Activated naive CD8-positive, alpha-beta T cell treated with anti-CD3 and anti-CD28 coated beads, Interleukin-2, amount 10 ng/mL, durations not matched to agents 7 days and 5 days (primary cell): ENCODE measurements at regions not wholly inside any gene's neighbourhood (a gene's known extent, or its start where the extent isn't known, plus 50 kb on each side); places are given as distances from the start of the nearest gene placed in this dataset.

ENCODE experiments used
- ATAC-seq: fragments of 150-1000 bp; cut with Tn5 transposase; one replicate; pipeline ENCODE4 v1.10.0; 2021; ENCODE audit warnings: low read depth, moderate library complexity
- POLR2A ChIA-PET: fragments of 350-600 bp; sonication (Branson Sonifier 250); formaldehyde crosslinking; loops from one replicate; lab custom pipeline; 2021; ENCODE audit warnings: antibody characterized with exemption; lab: Charles Lee
- DNase-seq: peaks from one replicate; pipeline ENCODE4 v3.0.0; 2021
- H3K27ac Mint-ChIP-seq: one replicate; pipeline ENCODE4 v1.8.0; 2022; ENCODE audit warnings: mild to moderate bottlenecking, mixed read lengths
- H3K27me3 Mint-ChIP-seq: one replicate; pipeline ENCODE4 v1.8.0; 2022; ENCODE audit warnings: mild to moderate bottlenecking, moderate library complexity, mixed read lengths
- H3K36me3 Mint-ChIP-seq: one replicate; pipeline ENCODE4 v1.8.0; 2021; ENCODE audit warnings: mild to moderate bottlenecking, mixed read lengths
- H3K4me1 Mint-ChIP-seq: one replicate; pipeline ENCODE4 v1.8.0; 2021; ENCODE audit warnings: mixed read lengths
- H3K4me3 Mint-ChIP-seq: one replicate; pipeline ENCODE4 v1.8.0; 2022; ENCODE audit warnings: mild to moderate bottlenecking, moderate library complexity, mixed read lengths
- H3K9me3 Mint-ChIP-seq: one replicate; pipeline ENCODE4 v1.8.0; 2021; ENCODE audit warnings: mixed read lengths

DNA sequence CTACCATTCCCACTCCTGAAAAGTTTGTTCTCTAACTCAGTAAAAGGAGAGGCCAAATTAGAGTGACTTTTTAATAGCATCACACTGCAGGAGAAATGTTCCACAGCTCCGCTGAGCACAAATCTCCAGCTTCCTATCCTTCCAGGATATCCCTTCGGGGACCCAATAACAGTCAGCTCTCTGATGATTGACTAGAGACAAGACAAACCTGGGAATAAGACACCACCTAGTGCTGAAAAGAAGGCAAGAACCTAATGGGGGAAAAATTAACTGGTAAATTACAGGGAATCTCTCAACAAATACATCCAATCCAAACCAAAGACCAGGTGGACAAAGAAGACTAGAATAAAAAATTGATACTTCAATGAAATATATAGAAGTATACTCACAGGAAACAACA, 977.1 kb upstream of the SOX11 start:
- DNase-seq = no peak
- no peak for ATAC-seq
- Mint-ChIP-seq H3K4me3 (no peak overlapping the region), H3K27me3 (no peaks in the 10 kb centered on the region), H3K4me1 (no peaks in the 10 kb centered on the region), H3K36me3 (no peaks in the 10 kb centered on the region), H3K9me3 (peaks cover 12% of the 10 kb centered on the region), H3K27ac (no peak overlapping the region)
- POLR2A ChIA-PET = no interaction called here

GRCh38 chr2:4718777-4719176, 973.4 kb upstream of the SOX11 start:
- Mint-ChIP-seq H3K27ac (no peak overlapping the region), H3K27me3 (no peaks in the 10 kb centered on the region), H3K4me3 (no peak overlapping the region), H3K9me3 (peaks cover 13% of the 10 kb centered on the region), H3K4me1 (no peaks in the 10 kb centered on the region), H3K36me3 (no peaks in the 10 kb centered on the region)
- ATAC-seq (no peak), DNase-seq (no peak)
- POLR2A ChIA-PET = no interaction called here

DNA sequence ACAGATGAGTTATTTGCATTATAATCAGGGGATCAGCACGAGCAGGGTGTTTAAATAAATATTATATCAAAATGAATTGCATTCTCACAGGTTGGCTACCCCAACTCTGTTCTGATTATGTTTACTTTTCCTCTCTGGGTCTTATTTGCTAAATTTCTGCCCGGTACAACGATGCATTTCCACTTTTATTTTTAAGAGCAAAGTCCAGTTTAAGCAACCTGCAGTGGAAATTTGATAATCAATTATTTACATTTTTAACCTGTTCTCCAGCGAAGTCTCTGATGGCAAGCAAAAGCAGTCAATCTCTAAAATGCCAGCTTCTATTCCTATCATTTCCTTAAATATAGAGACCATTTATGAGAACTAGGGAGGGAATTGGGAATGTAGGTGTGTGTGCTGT, 966.6 kb upstream of the SOX11 start:
- Mint-ChIP-seq H3K36me3 (no peaks in the 10 kb centered on the region), H3K4me3 (no peak overlapping the region), H3K27me3 (no peaks in the 10 kb centered on the region), H3K9me3 (peaks cover 7% of the 10 kb centered on the region), H3K4me1 (no peaks in the 10 kb centered on the region), H3K27ac (no peak overlapping the region)
- POLR2A ChIA-PET = no interaction called here
- no peak for ATAC-seq
- no peak for DNase-seq

GRCh38 chr2:4732560-4732959, 959.6 kb upstream of the SOX11 start:
- DNase-seq (no peak), ATAC-seq (no peak)
- Mint-ChIP-seq H3K36me3 (no peaks in the 10 kb centered on the region), H3K27ac (no peak overlapping the region), H3K9me3 (peaks cover 2% of the 10 kb centered on the region), H3K4me3 (no peak overlapping the region), H3K27me3 (no peaks in the 10 kb centered on the region), H3K4me1 (no peaks in the 10 kb centered on the region)
- POLR2A ChIA-PET = no interaction called here

DNA sequence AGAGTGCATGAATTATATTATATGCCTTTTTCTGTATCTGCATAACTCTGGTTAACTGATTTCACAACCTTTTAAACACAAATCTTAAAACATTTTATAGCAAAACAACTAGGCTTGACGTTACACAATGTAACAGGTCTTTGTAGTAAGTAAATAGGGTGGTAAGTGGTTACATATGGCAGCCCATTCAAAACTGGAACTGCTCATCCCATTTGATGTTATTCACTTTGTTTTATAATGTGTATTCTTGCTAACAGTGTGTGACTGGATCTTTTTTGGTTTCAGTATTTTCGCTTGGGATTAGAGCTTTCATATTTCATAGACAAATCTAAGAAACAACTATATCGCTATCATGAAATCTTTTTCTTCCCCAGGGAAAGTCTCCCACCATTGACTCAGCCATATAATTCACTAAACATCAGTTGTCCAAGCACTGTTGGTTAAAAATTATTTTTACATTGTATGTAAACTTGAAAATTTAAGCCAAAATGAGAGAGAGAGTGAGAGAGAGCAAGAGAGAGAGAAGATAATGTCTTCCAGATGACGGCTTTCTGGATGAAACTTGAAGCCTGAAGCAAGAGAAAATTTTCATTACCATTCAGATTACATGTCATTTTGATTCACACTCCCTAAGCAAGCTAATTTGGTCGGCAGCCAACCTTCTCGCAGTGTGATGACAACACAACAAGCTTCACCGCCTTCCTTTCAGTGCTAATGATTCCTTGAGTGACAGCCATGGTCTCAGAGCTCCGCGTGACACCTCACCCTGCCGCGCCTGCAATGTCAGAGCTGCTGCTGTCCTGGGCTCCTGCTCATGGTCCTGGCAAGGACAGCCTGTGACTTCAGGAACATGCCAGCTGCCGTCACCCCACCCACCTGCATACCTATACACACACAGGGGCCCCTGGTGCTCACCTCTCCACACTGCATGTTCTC, 946.9 kb upstream of the SOX11 start:
- no peak overlapping the region for H3K4me3 Mint-ChIP-seq
- ATAC-seq = no peak
- no peaks in the 10 kb centered on the region for H3K4me1 Mint-ChIP-seq
- POLR2A ChIA-PET = no interaction called here
- H3K27ac Mint-ChIP-seq = no peak overlapping the region
- DNase-seq = no peak
- H3K9me3 Mint-ChIP-seq = peaks cover 3% of the 10 kb centered on the region
- no peaks in the 10 kb centered on the region for H3K27me3 Mint-ChIP-seq
- H3K36me3 Mint-ChIP-seq = no peaks in the 10 kb centered on the region

DNA sequence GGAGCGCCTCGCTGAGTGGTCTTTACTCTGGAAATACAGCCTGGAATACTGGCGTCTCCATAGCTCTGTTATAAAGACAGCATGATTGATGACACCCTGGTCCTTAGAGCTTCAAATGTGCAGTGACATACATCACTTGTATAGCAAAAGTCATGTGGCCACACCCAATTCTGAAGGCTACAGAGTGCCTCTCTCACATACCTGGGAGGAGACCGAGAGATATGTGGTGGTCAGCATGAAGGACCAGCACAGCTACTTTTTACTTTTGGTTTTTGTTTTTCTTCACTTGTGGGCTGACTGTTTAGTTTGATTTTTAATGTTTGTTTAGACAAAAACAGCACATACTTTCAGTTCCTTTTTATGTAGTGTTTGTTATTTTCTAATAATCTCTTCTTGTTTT, 938.5 kb upstream of the SOX11 start:
- no peaks in the 10 kb centered on the region for H3K4me1 Mint-ChIP-seq
- peaks cover 7% of the 10 kb centered on the region for H3K9me3 Mint-ChIP-seq
- DNase-seq = no peak
- H3K27me3 Mint-ChIP-seq = no peaks in the 10 kb centered on the region
- POLR2A ChIA-PET = no interaction called here
- no peak overlapping the region for H3K4me3 Mint-ChIP-seq
- no peak overlapping the region for H3K27ac Mint-ChIP-seq
- no peak for ATAC-seq
- H3K36me3 Mint-ChIP-seq = no peaks in the 10 kb centered on the region

GRCh38 chr2:4762951-4763376, 929.2 kb upstream of the SOX11 start:
- POLR2A ChIA-PET = no interaction called here
- no peaks in the 10 kb centered on the region for H3K36me3 Mint-ChIP-seq
- no peaks in the 10 kb centered on the region for H3K27me3 Mint-ChIP-seq
- H3K4me3 Mint-ChIP-seq = no peak overlapping the region
- DNase-seq (no peak), ATAC-seq (no peak)
- H3K4me1 Mint-ChIP-seq = no peaks in the 10 kb centered on the region
- no peak overlapping the region for H3K27ac Mint-ChIP-seq
- peaks cover 10% of the 10 kb centered on the region for H3K9me3 Mint-ChIP-seq

DNA sequence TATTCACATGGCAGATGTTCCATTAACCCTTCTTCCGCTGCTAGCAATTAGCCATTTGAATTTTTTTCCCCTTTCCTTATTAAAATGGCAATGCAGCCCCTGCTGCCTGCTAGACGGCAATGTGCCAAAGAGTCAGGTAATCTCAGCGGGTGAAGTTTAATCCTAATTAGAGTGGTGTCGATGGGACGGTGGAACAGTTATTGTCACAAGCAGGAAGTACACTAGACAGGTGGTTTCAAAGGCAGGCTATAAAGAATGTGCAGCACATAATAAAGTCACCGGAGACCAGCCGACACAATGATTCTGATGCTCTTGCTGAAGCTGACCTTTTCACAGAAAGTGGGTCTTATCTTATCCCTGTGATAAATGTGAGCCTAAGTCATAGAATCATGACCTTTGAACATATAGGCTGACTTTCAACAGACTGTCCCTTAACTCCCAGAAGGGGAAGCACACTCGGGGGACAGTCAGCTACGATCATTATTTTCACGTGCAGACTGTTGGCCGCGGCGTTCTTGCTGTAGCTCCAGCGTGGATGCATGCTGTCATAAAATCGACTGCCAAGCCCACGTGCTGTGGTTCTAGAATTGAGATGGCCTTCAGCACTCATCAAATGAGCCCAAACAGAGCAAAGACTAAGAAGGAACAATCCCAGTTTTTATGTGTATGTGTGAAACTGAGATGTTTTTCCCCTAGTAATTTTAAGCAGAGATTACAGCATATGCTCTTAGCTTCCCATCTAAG, 926.2 kb upstream of the SOX11 start:
- H3K4me1 Mint-ChIP-seq = no peaks in the 10 kb centered on the region
- DNase-seq = no peak
- ATAC-seq = no peak
- no peaks in the 10 kb centered on the region for H3K36me3 Mint-ChIP-seq
- POLR2A ChIA-PET = no interaction called here
- peaks cover 6% of the 10 kb centered on the region for H3K9me3 Mint-ChIP-seq
- no peak overlapping the region for H3K4me3 Mint-ChIP-seq
- H3K27me3 Mint-ChIP-seq = no peaks in the 10 kb centered on the region
- no peak overlapping the region for H3K27ac Mint-ChIP-seq

- Mint-ChIP-seq H3K4me1 (no peaks in the 10 kb centered on the region), H3K9me3 (no peaks in the 10 kb centered on the region), H3K36me3 (no peaks in the 10 kb centered on the region), H3K27ac (no peak overlapping the region), H3K4me3 (no peak overlapping the region), H3K27me3 (no peaks in the 10 kb centered on the region)
- POLR2A ChIA-PET = no interaction called here
- DNase-seq (no peak), ATAC-seq (no peak)
These were observed 916.5 kb upstream of the SOX11 start for GRCh38 chr2:4775668-4776067.

GRCh38 chr2:4780679-4781078, 911.5 kb upstream of the SOX11 start:
- Mint-ChIP-seq H3K4me1 (no peaks in the 10 kb centered on the region), H3K36me3 (no peaks in the 10 kb centered on the region), H3K4me3 (no peak overlapping the region), H3K9me3 (peaks cover 7% of the 10 kb centered on the region), H3K27ac (no peak overlapping the region), H3K27me3 (no peaks in the 10 kb centered on the region)
- ATAC-seq (no peak), DNase-seq (no peak)
- POLR2A ChIA-PET = no interaction called here

GRCh38 chr2:4782647-4783046, 909.5 kb upstream of the SOX11 start:
- H3K36me3 Mint-ChIP-seq = no peaks in the 10 kb centered on the region
- no peak overlapping the region for H3K4me3 Mint-ChIP-seq
- H3K9me3 Mint-ChIP-seq = peaks cover 8% of the 10 kb centered on the region
- DNase-seq (no peak), ATAC-seq (no peak)
- no peaks in the 10 kb centered on the region for H3K27me3 Mint-ChIP-seq
- POLR2A ChIA-PET = no interaction called here
- H3K27ac Mint-ChIP-seq = no peak overlapping the region
- H3K4me1 Mint-ChIP-seq = no peaks in the 10 kb centered on the region

DNA sequence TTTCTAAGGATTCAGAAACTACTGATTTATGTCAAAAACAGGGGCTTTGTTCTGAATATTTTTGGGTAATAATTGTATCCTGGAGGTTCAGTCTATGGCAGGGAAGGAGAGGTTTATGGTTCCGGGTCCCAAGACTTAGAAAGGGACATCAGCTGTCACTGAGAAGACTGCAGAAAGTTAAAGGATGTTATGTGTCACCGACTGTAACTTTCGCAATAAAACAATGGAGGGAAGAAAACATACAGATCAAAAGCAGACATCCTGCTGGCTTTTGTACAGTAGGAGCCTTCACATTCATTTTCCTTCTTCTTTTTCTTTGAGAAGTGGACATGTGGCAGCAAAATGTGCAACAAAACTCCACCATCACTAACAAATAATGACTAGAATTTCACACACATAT, 900.7 kb upstream of the SOX11 start:
- no peaks in the 10 kb centered on the region for H3K36me3 Mint-ChIP-seq
- H3K4me3 Mint-ChIP-seq = no peak overlapping the region
- H3K27ac Mint-ChIP-seq = no peak overlapping the region
- H3K9me3 Mint-ChIP-seq = peaks cover 13% of the 10 kb centered on the region
- no peak for DNase-seq
- no peak for ATAC-seq
- H3K27me3 Mint-ChIP-seq = no peaks in the 10 kb centered on the region
- no peaks in the 10 kb centered on the region for H3K4me1 Mint-ChIP-seq
- POLR2A ChIA-PET = no interaction called here

DNA sequence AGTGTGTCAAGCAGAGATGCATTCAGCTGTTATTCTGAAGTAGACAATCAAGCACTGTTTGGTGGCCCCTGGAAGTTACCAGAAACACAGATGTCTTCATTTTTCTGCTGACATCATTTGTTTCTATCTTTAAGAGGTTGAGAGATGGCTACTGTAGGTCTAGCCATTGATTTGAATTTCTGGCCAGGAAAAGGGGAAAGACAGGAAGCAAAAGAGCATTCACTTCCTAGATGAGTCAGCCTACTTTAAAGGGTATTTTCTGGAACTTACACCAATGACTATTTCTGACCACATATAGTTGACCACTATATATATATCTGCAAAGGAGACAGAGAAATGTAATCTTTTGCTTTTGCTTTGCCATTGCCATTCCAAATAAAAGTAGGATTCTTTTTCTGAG, 900.1 kb upstream of the SOX11 start:
- no peak overlapping the region for H3K4me3 Mint-ChIP-seq
- no peak for ATAC-seq
- H3K27ac Mint-ChIP-seq = no peak overlapping the region
- H3K36me3 Mint-ChIP-seq = no peaks in the 10 kb centered on the region
- DNase-seq = no peak
- no peaks in the 10 kb centered on the region for H3K27me3 Mint-ChIP-seq
- no peaks in the 10 kb centered on the region for H3K4me1 Mint-ChIP-seq
- POLR2A ChIA-PET = no interaction called here
- peaks cover 12% of the 10 kb centered on the region for H3K9me3 Mint-ChIP-seq

DNA sequence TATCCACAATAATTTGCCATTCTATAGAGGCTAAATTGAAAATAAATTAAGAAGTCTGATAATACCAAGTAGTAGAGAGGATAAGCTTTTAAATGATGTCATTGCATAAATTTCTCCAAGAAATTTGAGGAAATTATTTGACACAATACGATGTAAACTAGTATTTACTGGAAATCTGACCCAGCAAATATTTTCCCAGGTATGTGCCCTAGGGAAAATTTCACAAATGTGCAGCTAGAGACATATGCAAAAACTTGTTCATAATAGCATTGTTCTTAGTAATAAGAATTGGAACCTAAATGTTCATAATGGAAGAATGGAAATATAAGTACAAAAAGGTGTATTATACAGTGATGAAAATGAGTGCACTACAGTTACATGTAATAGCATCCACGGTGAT, 888.8 kb upstream of the SOX11 start:
- no peak for ATAC-seq
- POLR2A ChIA-PET = no interaction called here
- H3K4me3 Mint-ChIP-seq = no peak overlapping the region
- peaks cover under 1% of the 10 kb centered on the region for H3K9me3 Mint-ChIP-seq
- no peaks in the 10 kb centered on the region for H3K4me1 Mint-ChIP-seq
- no peaks in the 10 kb centered on the region for H3K36me3 Mint-ChIP-seq
- DNase-seq = no peak
- no peak overlapping the region for H3K27ac Mint-ChIP-seq
- no peaks in the 10 kb centered on the region for H3K27me3 Mint-ChIP-seq
